ENCODE measurements at regions not wholly inside any gene's neighbourhood (a gene's known extent, or its start where the extent isn't known, plus 50 kb on each side); places are given as distances from the start of the nearest gene placed in this dataset.

DNA sequence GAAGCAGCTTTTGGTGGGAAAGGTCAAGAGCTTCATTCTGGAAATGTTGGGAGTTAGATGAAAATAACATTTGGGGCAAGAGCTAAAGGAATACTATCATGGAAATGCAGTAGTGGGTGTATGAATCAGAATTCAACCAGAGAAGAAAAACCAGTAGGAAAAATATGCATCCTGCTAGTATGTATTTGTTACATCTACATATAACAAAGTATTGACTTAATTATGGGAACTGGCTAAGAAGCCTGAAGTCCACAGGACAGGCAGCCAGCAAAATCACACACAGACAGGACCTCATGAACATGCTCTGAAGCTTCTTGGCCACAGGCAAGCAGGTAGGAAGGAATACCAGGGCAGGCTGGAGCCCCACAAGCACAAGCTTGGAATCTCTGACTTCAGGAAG, 185.8 kb downstream of the FBXO15 start:
- TF ChIP-seq, protein P1, sequence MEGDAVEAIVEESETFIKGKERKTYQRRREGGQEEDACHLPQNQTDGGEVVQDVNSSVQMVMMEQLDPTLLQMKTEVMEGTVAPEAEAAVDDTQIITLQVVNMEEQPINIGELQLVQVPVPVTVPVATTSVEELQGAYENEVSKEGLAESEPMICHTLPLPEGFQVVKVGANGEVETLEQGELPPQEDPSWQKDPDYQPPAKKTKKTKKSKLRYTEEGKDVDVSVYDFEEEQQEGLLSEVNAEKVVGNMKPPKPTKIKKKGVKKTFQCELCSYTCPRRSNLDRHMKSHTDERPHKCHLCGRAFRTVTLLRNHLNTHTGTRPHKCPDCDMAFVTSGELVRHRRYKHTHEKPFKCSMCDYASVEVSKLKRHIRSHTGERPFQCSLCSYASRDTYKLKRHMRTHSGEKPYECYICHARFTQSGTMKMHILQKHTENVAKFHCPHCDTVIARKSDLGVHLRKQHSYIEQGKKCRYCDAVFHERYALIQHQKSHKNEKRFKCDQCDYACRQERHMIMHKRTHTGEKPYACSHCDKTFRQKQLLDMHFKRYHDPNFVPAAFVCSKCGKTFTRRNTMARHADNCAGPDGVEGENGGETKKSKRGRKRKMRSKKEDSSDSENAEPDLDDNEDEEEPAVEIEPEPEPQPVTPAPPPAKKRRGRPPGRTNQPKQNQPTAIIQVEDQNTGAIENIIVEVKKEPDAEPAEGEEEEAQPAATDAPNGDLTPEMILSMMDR (IDR thresholded peaks at IDR 0.05 in 2 of 3, conservative IDR thresholded peaks at IDR 0.05 in 1 of 3; ENCODE audit: control insufficient read depth in 2 of 3, extremely low read depth in 1 of 3, insufficient read depth in 1 of 3, low read depth in 3 of 3, low read length in 3 of 3) = no peak
- TF ChIP-seq ZSCAN29 (IDR thresholded peaks at IDR 0.05) = no peak
